ENCODE measurements at regions not wholly inside any gene's neighbourhood (a gene's known extent, or its start where the extent isn't known, plus 50 kb on each side); places are given as distances from the start of the nearest gene placed in this dataset.

- Histone ChIP-seq H3K36me3 (ENCODE audit: control insufficient read depth, insufficient read depth, low read length) (no peaks in the 10 kb centered on the region), H3K4me1 (no peaks in the 10 kb centered on the region), H3K27me3 (replicated peaks; ENCODE audit: control insufficient read depth, insufficient read depth, low read length) (no peaks in the 10 kb centered on the region; the same call in 1 of the 2 replicates), H3K9me3 (peaks cover 2% of the 10 kb centered on the region; the same call in 1 of the 2 replicates), H3K4me3 (ENCODE audit: low read depth, low read length) (no peak overlapping the region)
- no peak for TF ChIP-seq CTCF (IDR thresholded peaks at IDR 0.05; ENCODE audit: insufficient read depth in 1 of 2, low read depth in 1 of 2, low read length in 1 of 2, severe bottlenecking in 1 of 2, unreplicated experiment in 1 of 2)
- DNase-seq, result no peak
- Mint-ChIP-seq H3K36me3 (ENCODE audit: insufficient read depth, unreplicated experiment) (no peaks in the 10 kb centered on the region), H3K9me3 (ENCODE audit: unreplicated experiment) (no peaks in the 10 kb centered on the region), H3K27ac (ENCODE audit: unreplicated experiment) (no peak overlapping the region), H3K4me3 (ENCODE audit: unreplicated experiment) (no peak overlapping the region), H3K4me1 (ENCODE audit: low read depth, unreplicated experiment) (no peaks in the 10 kb centered on the region), H3K27me3 (ENCODE audit: insufficient read depth, unreplicated experiment) (peaks cover 5% of the 10 kb centered on the region)
- intact Hi-C loops (cut with micrococcal nuclease; ENCODE audit: unreplicated experiment), result no loop called here
- CTCF ChIA-PET, result no interaction called here
- POLR2A ChIA-PET, result no interaction called here
- BruUV-seq (replicated peaks), result no TSS peak
Measured at GRCh38 chr10:33109384-33109783, 151.4 kb upstream of the ITGB1 start.

- TF ChIP-seq CTCF (IDR thresholded peaks at IDR 0.05; ENCODE audit: insufficient read depth in 1 of 2, low read depth in 1 of 2, low read length in 1 of 2, severe bottlenecking in 1 of 2, unreplicated experiment in 1 of 2), result no peak
- Mint-ChIP-seq H3K27ac (ENCODE audit: unreplicated experiment) (no peak overlapping the region), H3K4me3 (ENCODE audit: unreplicated experiment) (no peak overlapping the region), H3K36me3 (ENCODE audit: insufficient read depth, unreplicated experiment) (no peaks in the 10 kb centered on the region), H3K27me3 (ENCODE audit: insufficient read depth, unreplicated experiment) (peaks cover 5% of the 10 kb centered on the region), H3K4me1 (ENCODE audit: low read depth, unreplicated experiment) (no peaks in the 10 kb centered on the region), H3K9me3 (ENCODE audit: unreplicated experiment) (peaks cover 12% of the 10 kb centered on the region)
- BruUV-seq (replicated peaks), result no TSS peak
- H3K4me1 ChIP-seq, result no peaks in the 10 kb centered on the region
- ChIA-PET CTCF (no interaction called here), POLR2A (no interaction called here)
- intact Hi-C loops (cut with micrococcal nuclease; ENCODE audit: unreplicated experiment), result no loop called here
- H3K4me3 ChIP-seq (ENCODE audit: low read depth, low read length), result no peak overlapping the region
- no peak for DNase-seq
- H3K27me3 ChIP-seq (replicated peaks; ENCODE audit: control insufficient read depth, insufficient read depth, low read length), result no peaks in the 10 kb centered on the region; the same call in 1 of the 2 replicates
- peaks cover 13% of the 10 kb centered on the region; the same call in 1 of the 2 replicates for H3K9me3 ChIP-seq
- H3K36me3 ChIP-seq (ENCODE audit: control insufficient read depth, insufficient read depth, low read length), result no peaks in the 10 kb centered on the region
Measured at GRCh38 chr10:33107953-33108352, 149.9 kb upstream of the ITGB1 start.

GRCh38 chr10:33106767-33107166, 148.7 kb upstream of the ITGB1 start:
- intact Hi-C loops (cut with micrococcal nuclease; ENCODE audit: unreplicated experiment), result no loop called here
- no peak overlapping the region for H3K27ac Mint-ChIP-seq (ENCODE audit: unreplicated experiment)
- H3K4me1 Mint-ChIP-seq (ENCODE audit: low read depth, unreplicated experiment), result no peaks in the 10 kb centered on the region

More at GRCh38 chr10:33106767-33107166, 148.7 kb upstream of the ITGB1 start:
- H3K4me1 ChIP-seq, result no peaks in the 10 kb centered on the region
- ChIA-PET CTCF (no interaction called here), POLR2A (no interaction called here)
- DNase-seq, result no peak
- BruUV-seq (replicated peaks), result no TSS peak
- no peak for TF ChIP-seq CTCF (IDR thresholded peaks at IDR 0.05; ENCODE audit: insufficient read depth in 1 of 2, low read depth in 1 of 2, low read length in 1 of 2, severe bottlenecking in 1 of 2, unreplicated experiment in 1 of 2)
- no peak overlapping the region for H3K4me3 ChIP-seq (ENCODE audit: low read depth, low read length)
- Mint-ChIP-seq H3K36me3 (ENCODE audit: insufficient read depth, unreplicated experiment) (no peaks in the 10 kb centered on the region), H3K27me3 (ENCODE audit: insufficient read depth, unreplicated experiment) (peaks cover 5% of the 10 kb centered on the region), H3K4me3 (ENCODE audit: unreplicated experiment) (no peak overlapping the region), H3K9me3 (ENCODE audit: unreplicated experiment) (peaks cover 13% of the 10 kb centered on the region)
- peaks cover 13% of the 10 kb centered on the region; the same call in 1 of the 2 replicates for H3K9me3 ChIP-seq
- no peaks in the 10 kb centered on the region; the same call in 1 of the 2 replicates for H3K27me3 ChIP-seq (replicated peaks; ENCODE audit: control insufficient read depth, insufficient read depth, low read length)
- H3K36me3 ChIP-seq (ENCODE audit: control insufficient read depth, insufficient read depth, low read length), result no peaks in the 10 kb centered on the region
